ENCODE measurements at regions not wholly inside any gene's neighbourhood (a gene's known extent, or its start where the extent isn't known, plus 50 kb on each side); places are given as distances from the start of the nearest gene placed in this dataset.
"Not testable (repeated sequence)": the region's sequence is repeated elsewhere in the genome, so short reads cannot be mapped to it uniquely, and the experiment has no call there.

DNA sequence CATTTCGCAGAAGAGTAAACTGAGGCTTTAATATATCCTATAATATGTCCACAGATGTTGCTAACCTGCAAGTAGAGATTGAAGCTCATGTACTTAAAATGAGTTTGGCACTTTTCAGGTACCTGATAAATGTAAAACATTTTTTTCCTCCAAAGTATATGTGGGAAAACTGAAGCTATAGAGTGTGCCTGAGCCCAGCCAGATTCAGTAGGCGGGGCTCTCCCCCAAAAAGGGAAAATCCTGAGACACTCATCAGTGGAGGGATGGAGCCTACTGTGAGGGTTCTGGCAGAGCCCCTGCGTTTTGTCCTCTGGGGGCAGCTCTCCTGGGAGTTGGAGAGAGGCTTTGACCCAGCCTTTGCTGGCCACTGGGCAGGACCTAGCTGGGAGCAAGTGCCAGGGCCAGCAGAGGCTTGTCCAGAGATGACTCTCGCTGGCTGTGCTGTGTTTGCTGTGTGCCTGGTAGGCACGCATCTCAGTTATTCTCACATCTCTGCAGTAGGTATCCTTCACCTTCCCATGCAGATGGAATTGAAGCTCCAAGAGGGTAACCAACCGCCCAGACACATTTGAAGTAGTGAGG, 81.1 kb upstream of the SPRY4 start:
- DNase-seq (ENCODE audit: low read depth) = no peak

DNA sequence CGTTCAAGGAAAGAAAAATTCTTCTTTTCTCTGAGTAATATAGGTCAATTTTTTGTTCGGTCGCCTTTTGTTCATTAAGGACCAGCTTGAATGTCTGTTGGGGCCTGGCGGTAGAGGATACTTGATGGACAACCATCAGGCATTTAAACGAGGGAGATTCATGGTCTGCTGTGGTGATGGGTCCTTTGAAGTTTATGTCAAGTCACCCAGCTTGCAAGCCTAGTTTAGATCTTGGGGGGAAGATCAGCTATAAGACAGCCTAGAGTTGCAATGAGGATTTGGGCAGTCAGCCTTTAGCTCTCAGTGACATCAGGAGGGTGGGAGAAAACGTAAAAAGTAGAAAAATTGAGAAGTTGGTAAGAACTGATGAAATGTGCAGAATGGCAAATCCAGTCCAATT, 80.2 kb upstream of the SPRY4 start:
- DNase-seq (ENCODE audit: low read depth) = no peak

DNA sequence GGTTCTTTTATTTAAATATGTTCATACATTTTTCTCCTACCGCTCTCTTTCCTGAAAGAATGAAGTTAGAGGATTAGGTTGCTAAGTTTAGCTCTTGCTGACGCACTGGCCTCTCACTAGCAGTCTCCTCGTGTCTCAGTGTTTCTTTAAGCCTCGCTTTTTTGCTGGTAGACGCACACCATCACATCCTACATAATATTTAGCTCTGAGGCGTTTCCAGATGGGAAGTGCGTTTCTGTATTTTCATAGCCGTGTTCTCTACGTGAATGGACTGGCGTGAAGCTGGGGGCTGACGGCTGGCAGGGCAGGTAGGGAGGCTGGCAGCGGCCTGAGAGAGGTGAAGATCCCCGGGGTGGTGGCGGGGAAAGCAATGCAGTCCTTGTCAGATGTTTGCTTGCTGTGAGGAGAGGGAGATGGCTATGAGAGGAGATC, 79.2 kb upstream of the SPRY4 start:
- DNase-seq (ENCODE audit: low read depth) = no peak

DNA sequence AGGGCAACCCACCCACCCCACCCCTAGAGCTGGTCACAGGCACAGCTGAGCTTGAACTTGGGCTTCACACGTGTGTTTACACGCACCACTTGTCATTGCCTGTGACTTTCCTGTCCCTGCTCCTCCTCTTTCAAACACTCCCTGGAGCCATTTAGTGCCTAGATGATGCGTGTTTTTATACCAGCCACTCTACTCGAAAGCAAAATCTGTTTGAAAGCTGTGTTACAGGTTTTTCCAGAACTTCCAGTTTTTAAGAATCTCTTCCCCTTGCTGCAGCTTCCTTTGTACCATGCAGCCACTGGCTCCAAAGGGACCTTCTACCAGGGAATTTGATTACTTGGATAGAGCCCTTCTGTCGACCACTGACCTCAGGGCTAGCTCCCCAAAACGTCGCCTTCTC, 78.8 kb upstream of the SPRY4 start:
- no peak for DNase-seq (ENCODE audit: low read depth)

DNA sequence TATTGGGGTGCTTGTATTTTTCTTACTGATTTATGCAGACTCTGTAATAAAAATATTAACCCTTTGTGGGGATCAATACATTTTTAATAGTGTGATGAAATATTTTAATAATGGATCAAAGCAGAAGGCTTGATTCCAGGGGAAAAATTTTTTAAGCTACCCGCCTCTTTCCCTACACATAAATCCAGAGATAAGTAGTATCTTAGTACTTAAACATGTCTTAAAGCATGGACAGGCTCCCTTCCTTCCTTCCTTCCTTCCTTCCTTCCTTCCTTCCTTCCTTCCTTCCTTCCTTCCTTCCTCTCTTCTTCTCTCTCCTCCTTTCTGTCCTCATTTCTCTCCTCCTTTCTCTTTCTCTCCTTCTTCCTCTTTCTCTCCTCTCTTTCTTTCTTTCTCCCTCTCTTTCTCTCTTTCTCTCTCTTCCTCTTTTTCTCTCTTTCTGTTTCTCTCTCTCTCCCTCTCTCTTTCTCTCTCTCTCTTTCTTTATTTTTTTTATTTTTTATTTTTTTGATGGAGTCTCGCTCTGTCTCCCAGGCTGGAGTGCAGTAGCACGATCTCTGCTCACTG, 78.0 kb upstream of the SPRY4 start:
- DNase-seq (ENCODE audit: low read depth) = no peak

DNA sequence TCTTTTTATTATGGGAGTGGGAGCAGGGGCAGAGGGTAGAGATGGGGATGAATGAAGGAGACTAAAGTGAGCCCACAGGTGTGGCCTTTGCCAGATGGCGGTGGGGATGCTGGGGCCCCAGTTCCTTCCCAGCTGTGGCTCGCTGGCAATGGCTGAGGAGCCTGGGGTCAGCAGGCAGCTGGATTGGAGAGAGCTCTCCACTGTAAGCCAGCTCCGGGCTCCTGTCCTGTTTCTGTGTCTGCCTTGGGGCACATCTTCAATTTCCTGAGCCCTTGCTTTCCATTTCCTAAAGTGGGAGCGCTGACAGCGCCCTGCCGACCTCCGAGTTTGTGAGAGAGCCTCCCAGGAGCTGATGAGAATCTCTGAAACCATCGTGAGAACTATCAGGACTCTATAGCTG, 75.6 kb upstream of the SPRY4 start:
- no peak for DNase-seq (ENCODE audit: low read depth)

DNA sequence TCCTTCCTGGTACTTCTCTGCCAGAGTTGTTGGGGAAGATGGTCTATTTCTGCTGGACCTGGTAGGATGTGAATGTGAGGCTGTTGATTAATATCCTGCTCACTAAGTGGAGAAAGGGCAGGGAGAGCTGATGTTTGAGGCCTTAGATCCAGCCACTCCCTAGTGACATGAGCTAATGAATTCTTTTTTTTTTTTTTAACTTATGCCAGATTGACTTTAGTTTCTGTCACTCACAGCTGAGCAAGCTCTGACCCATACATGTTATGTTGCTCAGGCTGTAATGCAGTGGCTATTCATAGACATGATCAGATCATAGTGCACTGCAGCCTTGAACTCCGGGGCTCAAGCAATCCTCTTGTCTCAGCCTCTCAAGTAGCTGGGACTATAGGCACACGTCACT, 75.1 kb upstream of the SPRY4 start:
- DNase-seq (ENCODE audit: low read depth) = no peak

DNA sequence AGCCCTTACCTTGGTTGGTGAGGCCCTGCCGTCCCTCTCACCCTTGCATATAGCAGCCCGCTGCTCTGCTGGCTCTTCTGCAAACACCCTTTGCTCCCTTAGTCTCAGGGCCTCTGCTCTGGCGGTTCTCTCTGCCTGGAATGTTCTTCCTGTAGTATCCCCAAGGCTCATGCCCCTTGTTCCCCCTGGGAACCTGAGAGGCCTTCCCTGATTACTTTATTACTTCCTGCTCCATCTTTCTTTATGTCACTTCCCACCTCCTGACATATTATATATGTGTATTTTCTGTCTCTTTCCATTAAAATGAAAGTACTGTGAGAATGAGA, 73.9 kb upstream of the SPRY4 start:
- no peak for DNase-seq (ENCODE audit: low read depth)

DNA sequence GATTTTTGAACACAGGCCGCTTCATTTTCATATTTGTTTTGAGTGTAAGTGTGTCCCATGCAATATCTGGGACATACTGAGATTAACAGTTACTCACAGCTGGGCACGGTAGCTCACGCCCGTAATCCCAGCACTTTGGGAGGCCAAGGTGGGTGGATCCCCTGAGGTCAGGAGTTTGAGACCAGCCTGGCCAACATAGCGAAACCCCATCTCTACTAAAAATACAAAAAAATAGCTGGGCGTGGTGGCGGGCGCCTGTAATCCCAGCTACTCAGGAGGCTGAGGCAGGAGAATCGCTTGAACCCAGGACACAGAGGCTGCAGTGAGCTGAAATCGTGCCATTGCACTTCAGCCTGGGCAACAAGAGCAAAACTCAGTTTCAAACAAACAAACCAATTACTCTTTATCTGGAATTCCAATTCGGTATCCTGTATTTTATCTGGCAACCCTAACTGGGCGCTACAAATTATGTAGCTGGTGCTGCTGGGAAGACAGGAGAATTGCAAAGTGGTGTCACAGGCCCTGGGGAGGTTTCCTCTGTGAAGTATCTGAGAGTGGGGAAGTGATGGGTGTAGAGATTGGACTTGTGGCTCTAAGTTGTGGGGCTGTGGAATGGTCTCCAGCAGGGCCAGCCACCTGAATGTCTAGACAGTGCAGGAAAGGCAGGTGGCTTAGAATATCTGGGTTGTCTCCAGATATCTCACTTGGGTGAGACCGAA, 73.3 kb upstream of the SPRY4 start:
- DNase-seq (ENCODE audit: low read depth) = not testable (repeated sequence)

DNA sequence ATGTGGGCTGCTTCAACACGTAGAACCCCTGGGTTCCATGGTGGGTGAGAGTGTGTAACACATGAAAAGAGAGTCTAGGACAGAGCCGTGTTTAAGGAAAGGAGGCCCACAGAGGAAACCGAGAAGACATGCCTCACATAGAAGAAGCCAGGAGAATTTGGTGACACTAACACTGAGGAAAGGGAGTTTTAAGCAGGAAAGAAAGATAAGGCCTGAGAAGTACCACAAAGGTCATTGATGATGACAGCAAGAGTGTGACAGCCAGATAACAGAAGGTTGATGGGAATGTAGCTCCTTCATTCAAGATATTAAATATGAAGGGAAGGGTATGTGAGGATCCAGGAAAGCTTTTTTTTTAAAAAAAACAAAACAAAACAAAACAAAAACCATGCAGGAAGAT, 72.4 kb upstream of the SPRY4 start:
- no peak for DNase-seq (ENCODE audit: low read depth)

DNA sequence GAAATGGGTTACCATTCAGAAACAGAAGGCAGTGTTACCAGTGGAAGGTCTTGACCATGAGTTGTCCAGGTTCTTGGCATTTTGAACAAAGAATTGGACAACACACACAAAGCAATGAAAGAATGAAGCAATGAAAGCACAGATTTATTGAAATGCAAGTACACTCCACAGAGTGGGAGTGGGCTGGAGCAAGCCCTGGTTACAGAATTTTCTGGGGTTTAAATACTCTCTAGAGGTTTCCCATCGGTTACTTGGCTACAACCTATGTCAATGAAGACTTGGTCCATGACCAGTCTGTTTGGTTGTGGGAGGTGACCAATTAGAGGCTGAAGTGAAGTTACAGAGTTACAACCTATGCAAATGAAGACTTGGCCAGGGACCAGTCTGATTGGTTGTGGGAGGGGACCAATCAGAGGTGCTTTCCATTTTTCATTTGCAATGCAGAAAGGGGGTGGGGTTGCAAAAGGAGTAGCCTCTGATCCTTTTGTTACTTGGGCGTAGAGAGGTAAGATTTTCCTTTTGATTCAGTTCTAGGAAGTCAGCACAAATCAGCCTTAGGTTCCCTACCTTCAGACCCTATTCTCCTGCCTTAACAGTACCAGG, 71.7 kb upstream of the SPRY4 start:
- no peak for DNase-seq (ENCODE audit: low read depth)

DNA sequence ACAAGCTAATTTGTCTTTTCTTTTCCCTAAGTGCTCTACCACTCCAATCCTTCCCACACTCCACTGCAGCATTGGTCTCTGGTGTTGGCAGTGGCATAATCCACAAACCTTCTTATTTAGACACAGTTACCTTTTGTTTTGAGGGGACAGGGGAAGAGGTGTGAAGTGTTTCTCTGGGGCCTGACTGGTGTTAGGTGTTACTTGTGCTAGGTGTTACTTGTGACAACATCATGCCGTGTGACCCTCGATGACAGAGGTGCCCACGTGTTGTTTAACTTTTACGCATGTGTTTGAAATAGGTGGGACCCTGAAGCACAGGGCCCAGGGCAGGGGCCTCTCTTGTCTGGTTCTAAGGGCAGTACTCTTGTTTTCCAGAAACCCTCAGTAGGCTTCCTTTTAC, 70.5 kb upstream of the SPRY4 start:
- DNase-seq (ENCODE audit: low read depth) = no peak

DNA sequence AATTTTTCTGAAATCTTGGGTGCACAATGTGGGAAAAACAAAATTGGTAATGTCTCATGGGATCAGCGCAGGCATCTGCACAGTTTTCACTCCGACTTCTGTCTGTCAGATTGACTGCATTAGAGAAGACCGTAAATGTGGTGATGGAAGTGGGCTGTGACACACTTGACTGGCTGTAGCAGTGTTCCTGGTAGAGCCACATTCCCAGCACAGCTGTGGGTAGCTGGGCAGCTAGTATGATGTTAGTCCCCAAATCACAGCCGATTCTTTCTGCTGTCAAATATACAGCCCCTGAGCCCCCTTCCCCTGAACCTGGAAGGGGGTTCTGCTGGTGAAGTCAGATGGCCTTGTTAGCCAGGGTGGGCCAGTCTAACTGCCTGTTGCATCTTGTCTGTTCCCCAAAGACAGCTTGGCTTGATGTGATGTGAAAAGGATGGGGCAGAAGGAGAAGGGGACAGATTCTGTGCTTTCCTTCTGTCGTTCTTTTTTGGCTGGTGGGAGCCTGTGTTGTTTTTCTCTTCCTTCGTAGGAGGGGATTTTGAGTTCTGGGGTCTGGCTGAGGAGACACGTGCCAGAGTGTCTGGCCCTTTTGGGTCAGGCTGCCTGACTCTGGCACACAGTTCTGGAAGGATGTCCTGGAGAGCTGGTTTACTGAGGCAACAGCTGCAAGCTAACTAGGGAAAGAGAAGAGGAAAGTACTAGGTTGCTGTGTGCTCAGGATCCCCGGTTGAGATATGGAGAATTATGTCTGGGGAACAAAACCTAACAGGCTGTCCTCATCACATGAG, 66.4 kb upstream of the SPRY4 start:
- no peak for DNase-seq (ENCODE audit: low read depth)

DNA sequence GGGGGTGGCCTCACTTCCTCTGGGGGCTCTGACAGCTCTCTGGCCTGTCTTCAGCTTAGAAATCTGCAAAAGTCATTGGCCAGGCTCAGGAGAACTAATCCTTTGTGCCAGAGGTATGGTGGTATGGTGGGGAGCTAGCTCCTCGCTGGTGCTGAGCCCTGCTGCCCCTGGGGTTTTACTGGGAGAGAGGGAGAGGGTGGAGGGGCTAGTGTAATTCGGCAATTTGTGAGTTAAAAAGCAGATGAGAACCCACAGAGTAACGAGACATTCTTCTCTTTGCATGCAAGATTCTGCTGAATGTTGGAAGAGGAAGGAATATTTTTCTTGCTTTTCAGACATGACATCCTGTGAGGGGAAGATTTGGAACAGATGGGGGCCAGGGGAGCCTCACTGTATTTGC, 65.5 kb upstream of the SPRY4 start:
- DNase-seq (ENCODE audit: low read depth) = no peak

DNA sequence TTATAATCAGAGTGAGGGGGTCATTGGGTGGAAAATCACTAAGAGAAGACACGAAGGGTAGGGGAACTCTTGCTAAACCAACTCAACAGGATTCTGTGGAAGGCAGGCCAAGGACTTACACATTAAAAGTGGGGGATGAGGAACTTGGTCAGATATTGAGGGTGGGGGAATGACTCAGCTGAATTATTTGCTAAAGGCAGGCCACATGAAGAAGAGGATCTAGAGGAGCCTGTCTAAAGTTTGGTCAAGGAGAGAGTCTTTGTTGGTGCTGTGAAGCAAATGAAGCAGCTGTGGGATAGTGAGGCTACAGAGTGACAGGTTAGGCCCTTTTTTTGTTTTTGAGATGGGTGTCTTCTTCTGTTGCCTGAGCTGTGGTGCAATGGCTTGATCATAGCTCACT, 63.9 kb upstream of the SPRY4 start:
- no peak for DNase-seq (ENCODE audit: low read depth)

DNA sequence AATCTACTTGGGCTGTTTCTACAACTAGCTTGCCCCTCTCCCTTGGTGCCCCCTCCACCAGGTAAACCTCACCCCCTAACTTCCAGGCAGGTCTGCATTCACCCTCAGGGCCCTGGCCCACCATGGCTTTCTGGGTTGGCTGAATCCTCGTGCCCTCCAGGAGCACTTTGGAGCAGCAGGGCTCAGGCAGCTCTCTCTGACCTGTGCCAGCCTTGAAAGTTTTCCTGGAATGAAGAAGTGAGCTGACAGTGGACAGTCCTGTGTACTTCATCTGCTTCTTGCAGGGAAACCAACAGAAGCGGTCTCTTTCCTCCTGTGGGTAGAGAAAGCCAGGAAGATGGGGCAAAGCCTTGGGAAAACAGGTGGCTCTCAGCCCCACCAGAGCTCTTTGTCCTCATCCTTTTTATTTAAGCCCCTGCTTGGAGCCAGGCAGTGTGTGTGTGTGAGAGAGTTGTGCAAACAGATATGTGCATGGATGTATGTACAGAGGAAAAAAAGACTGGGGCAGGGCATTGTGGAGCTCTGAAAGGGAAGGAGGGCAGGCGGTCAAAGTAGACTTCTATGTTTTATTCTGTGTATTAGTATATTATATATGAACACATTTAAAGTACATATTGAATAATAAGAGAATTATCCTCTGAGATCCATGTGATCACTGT, 62.3 kb upstream of the SPRY4 start:
- DNase-seq (ENCODE audit: low read depth) = no peak

DNA sequence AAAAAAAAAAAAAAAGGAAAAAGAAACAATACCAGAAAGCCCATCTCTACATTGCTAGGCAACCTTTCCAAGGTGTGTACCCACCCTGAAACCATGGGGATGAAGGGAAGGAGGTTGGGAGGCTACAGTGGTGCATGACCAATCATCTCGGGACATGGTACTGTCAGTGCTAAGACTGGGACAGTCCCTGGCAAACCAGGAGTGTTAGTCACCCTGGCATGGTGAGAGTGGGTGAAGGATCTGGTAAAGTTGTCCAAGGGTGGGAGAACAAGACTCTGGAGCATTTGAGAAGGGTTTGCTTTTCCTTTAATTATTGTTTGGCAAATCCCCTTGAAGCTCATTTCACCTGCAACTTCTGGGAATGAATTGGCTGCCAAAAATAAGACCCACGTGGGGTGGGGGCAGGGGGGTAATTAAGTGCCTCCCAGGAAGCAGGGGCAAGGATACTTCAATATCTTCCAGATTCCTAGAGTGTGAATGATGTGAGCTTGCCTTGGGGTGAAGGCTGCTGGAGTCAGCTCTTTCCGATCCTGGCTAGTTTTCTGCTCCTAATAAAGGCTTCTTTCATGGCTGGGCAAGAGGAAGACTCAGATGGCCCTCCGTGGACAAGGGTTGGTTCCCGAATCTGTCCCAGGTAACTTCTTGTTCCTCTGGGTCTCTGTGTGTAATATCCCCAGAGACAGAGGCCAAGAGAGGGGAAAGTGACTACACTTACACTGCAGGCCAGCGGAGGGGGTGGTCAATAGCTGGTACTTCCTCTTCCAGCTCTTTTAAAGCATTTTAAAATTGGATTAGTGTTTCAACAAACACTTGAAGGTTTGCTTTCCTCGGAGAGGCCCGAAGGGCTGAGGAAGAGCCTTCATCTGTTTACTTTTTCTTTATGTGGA, 61.6 kb upstream of the SPRY4 start:
- no peak for DNase-seq (ENCODE audit: low read depth)

DNA sequence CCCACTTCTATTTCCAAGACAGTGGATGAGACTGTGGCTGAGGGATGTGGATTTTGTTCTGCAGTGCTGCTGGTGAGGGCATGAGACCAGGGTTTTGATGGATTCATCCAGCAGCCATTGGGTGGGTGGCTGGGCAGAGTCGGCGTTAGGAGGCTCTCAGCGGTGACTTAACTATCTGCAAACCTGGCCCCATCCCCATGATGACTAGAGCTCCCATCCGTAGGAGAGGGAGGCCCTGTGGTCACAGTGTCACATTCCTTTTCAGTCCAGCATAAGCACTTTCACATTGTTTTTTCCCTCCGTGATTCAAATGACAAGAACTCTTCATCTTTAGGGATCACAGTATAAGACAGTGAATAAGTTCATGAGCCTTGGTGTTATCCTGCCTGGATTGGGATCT, 60.4 kb upstream of the SPRY4 start:
- no peak for DNase-seq (ENCODE audit: low read depth)

DNA sequence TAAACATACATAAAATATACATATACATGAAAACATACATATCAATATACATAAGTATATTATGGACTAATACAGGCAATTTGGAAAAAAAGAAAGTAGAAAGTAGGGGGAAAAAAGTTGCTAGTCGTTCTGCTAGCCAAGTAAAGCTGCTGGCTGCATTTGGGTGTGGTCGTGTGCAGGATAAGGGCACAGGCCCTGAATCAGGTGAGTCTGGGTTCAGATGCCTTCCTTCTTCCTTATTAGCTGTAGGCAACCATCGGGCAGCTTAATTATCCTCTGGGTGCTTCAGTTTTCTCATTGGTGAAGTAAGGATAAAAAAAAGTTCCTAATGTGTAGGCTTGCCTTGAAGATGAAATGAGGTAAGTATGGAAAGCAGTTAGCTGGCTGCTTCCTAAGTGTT, 59.2 kb upstream of the SPRY4 start:
- DNase-seq (ENCODE audit: low read depth) = no peak

DNA sequence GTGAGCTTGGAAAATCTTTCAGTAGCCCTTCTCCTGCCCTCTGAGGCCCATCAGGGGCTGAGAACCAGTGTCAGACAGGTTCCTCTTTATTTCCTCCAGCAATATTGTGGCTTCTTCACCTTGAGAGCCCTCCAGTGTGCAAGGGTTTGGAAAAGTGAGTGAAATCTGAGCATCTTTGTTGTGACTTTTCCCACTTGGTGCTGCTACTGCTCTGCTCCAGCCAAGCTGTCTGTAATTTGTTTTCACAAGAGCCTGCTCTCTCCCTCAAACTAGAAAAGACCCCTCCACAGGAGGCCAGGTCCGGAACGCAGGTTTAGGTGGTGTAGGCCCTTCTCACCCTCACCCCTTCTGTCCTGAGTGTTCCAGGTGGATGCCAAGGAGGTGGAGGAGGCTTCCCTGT, 57.4 kb upstream of the SPRY4 start:
- DNase-seq (ENCODE audit: low read depth) = no peak

All from T follicular helper cell (primary cell).